HCEC 1CT (cell line): ENCODE measurements at regions not wholly inside any gene's neighbourhood (a gene's known extent, or its start where the extent isn't known, plus 50 kb on each side); places are given as distances from the start of the nearest gene placed in this dataset.

Source experiments
- DNase-seq: peaks from one replicate; pipeline ENCODE4 v3.0.0-alpha.2; 2017

- DNase-seq = no peak
Measured at GRCh38 chr10:132467464-132468149, 70.0 kb upstream of the INPP5A start.

DNA sequence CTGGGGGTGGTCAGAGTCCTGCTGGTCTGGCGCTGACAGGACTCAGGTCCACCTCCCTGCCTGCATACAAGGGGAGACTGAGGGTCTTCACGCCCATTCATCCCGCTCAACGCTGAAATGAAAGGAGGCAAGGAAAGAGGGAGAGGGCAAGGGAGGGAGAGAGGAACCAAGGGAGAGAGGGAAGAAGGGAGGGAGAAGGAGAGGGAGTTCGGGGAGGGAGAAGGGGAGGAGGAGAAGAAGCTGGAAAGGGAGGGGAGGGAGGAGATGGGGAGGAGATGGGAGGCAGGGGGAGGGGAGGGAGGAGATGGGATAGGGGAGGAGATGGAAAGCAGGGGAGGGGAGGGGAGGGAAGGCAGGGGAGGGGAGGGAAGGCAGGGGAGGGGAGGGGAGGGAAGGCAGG is 69.4 kb upstream of the INPP5A start:
- DNase-seq = no peak

DNA sequence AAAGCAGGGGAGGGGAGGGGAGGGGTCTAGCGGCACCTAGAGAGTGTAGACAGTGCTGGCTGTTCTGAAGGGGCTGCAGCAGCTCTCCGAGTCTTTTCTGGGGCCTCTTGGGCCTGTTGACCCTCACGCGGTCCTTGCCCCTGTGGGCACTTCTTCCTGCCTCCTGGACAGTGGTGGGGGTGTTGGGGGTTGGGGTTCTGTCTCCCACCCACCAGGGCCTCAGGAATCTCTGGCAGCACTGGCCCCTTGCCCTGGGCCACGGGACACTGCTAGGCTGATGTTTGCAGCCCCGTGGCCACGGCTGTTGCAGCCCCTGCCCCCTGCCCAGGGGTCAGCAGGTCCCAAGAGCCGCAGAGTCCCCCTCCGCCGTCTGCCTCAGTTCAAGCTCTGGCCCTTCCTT is 68.9 kb upstream of the INPP5A start:
- DNase-seq = no peak

DNA sequence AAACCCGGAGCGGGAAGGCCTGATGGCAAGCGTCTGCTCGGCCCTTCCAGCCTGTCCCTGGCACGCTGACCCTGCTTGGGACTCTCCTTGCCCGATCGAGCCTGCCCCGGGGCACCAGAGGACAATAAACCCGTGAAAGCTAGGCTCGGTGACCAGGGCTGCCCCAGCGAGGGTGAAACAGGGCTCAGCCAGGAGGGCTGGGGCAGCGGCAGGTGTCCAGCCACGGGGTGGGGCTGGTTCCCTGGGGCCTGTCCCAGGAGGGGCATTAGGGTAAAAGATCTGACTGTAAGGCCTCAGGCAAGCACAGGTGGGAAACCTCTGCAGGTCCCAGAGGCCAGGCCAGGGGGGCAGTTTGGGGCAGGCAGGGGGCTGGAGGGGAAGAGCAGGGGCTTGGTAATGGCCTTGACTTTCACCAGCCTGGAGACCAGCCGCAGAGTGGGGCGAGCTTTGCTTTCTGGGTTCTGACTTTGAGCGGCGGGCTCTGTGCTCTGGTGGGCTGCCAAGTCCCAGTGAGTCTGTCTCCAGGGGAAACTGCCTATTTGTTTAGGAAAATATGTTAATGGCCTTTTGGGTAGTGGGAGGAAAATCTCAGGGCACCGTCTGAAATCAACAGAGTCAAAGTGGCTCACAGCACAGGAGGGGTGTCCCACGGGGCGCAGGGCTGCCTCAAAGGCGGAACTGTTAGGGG is 68.2 kb upstream of the INPP5A start:
- DNase-seq = no peak

DNA sequence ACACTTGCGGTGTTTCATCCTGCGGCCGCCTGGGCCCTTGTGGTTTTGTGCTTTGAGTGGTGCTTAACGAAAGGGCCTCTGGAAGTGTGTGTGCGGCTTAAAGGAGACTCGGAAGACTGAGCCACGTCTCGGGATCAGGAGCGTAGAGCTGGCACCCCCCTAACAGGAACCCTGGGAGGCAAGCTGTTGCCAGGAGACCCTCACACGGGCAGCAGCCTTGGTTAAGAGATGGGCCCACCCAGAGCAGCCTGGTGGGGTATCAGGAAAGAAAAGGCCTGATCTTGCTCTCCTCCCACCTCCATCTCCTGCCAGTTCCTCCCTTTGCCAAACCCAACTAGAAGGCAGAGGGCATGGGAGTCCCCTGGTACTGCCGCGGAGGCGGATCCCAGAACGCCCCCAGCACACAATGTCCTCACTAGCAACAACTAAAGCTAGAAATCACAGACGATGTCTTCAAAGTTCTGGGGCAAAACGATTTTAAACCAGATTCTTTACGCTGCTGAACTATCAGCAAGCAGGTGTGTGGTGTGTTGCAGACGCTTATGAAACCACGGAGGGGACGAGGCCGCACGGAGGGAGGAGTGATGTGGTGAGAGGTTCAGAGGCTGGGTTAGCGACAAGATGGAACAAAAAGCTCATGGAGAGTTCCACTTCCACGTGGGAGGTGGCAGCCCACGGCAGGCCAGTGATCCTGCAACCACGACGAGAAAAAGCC is 67.0 kb upstream of the INPP5A start:
- no peak for DNase-seq

- no peak for DNase-seq
Measured at GRCh38 chr10:132471125-132471451, 66.5 kb upstream of the INPP5A start.

DNA sequence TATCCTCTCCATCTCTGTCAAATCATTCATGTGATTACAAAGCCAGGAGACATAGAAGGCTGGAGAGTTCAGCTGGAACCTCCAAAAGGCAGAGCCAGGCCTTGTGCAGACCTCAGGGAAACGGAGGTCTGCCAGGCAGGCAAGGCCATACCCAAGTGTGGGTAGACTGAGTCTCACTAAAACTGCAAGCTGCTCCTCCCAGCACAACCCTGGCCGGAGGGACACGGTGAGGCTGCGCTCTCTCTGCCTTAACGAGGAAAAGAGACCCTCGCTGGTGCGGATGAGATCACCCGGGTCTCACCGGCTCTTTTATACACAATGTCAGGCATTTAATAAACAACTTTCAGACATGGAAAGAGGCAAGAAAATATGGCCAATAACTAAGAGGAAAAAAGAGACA is 66.1 kb upstream of the INPP5A start:
- no peak for DNase-seq

DNA sequence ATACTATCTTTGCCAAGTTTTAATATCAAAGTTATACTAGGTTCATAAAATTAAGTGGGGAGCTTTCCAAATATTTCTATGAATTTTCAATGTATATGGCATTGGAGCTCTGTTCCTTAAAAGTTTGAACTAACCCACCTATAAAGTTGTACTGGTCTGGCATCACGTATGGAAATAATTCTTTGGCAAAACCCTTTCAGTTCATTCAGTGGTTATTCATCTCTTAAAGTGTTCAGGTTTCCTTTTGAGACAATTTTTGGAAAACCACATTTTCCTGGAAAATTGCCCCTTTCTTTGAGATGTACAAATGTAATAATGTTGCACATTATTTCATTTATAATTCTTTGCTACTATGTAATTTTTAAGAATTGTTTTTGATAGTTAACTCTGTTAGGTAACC is 62.5 kb upstream of the INPP5A start:
- DNase-seq = no peak

DNA sequence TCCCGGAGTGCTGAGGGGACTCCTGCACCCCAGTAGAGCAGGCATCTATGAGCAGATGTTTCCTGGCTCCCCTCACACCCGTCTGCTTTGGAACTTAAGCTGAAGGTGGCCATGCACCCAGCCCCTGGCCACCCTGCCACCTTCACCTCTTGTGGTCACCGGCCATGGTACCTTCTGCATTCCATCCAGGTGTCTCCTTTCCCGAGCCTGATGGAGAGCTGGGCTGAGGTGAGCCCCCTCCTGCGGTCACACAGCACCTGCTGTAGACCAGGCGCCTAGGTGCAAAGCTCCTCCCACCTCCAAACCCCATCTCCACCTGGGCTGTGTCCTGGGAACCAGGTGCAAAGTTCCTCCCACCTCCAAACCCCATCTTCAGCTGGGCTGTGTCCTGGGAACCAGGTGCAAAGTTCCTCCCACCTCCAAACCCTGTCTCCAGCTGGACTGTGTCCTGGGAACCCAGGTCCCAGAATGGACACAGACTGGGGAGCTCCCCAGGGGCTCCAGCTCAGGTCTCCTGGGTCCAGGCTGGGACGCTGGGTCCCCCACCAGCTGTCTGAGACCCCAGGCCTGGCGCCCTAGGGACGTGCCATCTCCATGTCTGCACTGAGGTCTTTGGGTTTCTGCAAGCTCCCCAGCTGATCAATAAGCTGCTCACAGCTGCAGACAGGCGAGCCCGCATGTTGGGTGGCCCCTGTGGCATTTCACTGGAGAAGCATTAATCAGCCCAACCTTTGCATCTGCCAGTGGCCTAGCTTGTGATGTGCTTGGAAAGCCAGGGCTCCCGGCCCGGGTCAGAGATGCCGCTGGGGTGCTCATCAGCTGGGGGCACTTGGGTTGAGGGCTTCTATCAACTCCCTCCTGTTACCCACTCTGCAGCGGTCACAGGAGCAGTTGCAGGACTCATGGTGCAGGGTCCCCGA is 61.2 kb upstream of the INPP5A start:
- DNase-seq = no peak

- DNase-seq = no peak
Measured at GRCh38 chr10:132477066-132477397, 60.6 kb upstream of the INPP5A start.

DNA sequence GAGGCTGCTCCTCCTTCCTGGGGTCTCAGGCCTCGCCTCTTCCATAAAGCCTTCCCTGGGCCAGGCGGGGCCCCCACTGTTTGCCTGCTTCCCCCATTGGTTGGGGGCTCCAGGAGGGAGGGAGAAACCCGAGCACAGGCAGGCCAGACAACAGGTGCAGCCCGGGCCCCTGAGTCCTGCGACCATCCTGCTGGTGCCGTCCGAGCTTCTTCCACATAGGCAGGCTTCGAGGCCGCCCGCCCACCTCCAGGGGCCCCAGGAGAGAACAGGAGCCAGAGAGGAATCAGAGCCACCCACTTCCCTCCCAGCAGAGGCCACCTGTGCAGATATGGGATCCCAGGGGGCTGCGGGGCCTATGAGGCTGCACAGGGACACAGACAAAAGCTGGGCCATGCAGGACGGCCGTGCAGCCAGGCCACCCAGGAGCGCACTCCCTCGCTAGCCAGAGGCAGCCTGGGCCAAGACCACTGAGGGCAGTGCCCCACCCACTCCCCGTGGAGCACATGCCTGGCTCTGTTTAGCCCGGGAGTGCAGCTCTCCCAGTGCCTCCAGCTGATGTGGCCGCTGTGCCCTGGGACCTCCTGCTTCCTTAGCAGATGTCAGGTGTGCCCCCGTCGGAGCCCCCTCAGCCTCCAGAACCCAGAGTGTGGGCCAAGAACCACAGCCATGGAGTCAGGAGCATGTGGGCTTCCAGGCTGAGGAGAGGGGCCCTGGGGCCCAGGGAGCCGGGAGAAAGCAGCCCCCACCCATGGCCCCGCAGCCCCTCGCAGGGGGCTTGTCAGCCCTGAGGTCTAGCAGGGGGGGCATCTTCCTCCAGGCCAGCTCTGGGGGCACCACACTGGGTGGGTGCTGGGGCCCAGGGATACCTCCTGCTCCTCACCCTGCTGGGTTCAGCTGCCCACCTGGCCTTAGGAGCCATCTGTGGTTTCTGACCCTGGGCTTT is 59.9 kb upstream of the INPP5A start:
- no peak for DNase-seq

- no peak for DNase-seq
Measured at GRCh38 chr10:132478341-132479023, 59.1 kb upstream of the INPP5A start.

GRCh38 chr10:132479024-132479602 is 58.5 kb upstream of the INPP5A start:
- no peak for DNase-seq

DNA sequence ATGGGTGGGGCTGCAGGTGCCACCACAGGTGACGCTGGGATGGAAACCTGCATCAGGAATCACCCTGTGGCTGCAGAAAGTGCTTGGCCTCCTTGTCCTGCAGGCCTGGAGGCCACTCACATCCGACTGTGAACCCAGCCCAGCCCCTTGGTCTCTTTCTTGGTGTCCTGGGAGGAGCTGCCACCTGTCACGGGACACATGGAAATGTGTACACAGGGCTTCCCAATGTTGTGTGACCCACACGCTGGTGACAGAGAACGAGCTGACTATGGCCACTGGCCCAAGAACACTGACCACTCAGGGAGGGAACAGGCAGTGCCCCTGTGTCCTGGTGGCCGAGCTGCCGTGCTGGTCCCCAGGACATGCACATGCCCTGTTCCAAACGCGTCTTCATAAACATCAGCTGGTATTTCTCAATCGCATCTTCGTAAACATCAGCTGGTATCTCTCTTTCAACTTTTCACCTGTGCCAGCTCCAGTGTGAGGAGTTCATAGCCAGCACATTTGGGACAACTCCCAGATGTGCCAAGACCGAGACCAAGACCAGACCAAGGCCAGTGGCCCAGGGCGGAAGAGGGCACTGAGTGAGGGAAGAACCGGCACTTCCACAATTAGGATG is 57.9 kb upstream of the INPP5A start:
- no peak for DNase-seq

GRCh38 chr10:132480356-132480755 is 57.2 kb upstream of the INPP5A start:
- no peak for DNase-seq

GRCh38 chr10:132481690-132482089 is 55.9 kb upstream of the INPP5A start:
- DNase-seq = no peak

DNA sequence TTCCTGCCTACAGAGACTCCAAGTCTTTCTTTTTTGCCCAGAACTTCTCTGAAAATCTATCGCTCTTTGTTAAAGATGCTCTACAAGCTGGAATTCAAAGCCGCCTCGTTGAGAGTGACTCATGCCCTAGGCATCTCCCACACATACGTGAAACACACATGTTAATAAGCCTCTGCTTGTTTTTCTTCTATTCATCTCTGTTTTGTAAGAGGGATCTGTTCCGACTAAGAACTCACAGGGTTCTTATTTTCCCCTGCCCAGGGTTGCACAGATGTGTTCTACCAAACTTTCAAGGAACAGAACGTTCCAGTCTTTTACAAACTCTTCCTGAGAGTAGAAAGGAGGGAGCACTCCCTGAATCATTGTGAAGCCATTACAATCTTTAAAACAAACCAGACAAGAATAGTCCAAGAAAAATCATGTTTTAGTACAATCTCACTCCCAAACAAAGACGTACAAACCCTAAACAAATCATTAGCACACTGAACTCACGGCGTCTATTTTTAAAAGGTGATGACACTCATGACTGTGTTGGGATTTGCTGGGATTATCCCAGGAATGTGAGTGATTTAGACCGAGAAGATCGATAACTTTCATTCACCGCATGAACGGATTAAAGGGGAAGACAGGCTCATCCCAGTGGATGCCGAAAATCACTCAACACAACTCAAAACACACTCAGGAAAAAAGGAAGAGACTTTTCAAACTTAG is 55.3 kb upstream of the INPP5A start:
- peak; percentile 58 for DNase-seq

DNA sequence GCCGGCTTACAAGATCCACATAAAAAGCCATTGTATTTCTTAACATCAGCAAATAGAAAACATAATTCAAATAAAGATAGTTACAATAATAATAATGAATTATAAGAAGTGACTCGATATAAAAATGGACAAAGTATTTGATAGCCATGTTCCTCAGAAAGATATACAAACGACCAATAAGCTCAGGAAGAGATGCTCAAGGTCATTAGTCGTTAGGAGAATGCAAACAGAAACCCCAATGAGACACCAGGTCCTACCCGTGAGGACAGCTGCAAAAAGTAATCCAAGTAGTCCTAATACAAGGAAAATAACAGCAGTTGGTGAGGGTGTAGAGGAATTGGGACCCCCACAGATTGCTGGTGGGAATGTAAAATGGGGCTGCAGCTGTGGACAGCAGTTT is 54.2 kb upstream of the INPP5A start:
- DNase-seq = no peak

DNA sequence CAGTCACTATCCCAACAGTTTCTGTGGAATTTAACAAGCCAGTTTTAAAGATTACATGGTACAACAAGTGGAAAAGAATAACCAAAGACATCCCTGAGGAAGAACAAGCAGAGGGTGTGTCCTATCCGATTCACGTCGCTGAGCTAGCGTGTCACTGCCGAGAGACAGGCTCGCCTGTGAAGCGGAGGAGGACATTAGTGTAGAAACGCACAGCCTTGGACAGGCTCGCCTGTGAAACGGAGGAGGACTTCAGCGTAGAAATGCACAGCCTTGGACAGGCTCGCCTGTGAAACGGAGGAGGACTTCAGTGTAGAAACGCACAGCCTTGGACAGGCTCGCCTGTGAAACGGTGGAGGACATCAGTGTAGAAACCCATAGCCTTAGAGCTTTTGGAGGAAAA is 52.7 kb upstream of the INPP5A start:
- DNase-seq = no peak

DNA sequence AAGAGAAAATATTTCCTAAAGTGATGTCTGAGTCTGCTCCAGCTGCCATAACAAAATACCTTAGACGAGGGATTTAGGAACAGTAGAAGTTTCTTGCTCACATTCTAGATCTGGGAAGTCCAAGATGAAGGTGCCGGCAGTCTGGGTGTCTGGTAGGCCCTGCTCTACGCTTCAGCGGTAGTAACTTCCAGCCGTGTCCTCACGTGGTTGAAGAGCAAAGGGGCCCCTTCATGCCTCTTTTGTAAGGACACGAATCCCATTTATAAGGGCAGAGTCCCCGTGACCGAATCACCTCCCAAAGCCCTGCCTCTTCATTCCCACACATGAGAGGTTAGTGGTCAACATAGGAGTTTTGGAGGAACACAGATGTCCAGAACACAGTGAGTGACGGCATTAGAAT is 52.2 kb upstream of the INPP5A start:
- no peak for DNase-seq
